ENCODE measurements at regions not wholly inside any gene's neighbourhood (a gene's known extent, or its start where the extent isn't known, plus 50 kb on each side); places are given as distances from the start of the nearest gene placed in this dataset.
"Not testable (repeated sequence)": the region's sequence is repeated elsewhere in the genome, so short reads cannot be mapped to it uniquely, and the experiment has no call there.

DNA sequence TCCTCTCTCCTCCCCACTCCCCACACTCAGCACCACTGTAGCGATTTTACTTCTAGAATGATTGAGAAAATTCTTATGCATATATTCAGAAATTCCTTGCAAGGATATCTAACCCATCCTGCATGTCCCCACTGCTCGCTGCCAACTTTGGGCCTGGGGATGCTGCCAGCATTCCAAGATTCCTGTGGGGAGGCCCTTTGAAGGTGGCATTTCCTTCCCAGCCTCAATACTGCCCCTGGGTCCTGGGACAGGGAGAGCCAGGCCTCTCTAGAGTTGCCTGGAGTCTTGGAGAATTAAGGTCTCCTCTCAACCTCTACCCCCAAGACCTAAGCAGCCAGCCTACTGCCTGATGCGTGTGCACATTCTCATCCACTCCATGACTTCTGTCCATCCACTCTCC, 303.5 kb downstream of the NEBL start:
- H3K4me3 ChIP-seq (ENCODE audit: low read depth, low read length), result no peak overlapping the region
- H3K27ac ChIP-seq (ENCODE audit: low read depth, low read length), result no peak overlapping the region
- H2AFZ ChIP-seq (ENCODE audit: low read length, unreplicated experiment), result no peak overlapping the region
- peaks cover 3% of the 10 kb centered on the region for H3K4me1 ChIP-seq (ENCODE audit: control insufficient read depth, insufficient read depth, low read length, unreplicated experiment)
- no peaks in the 10 kb centered on the region for H3K27me3 ChIP-seq (ENCODE audit: insufficient read depth, low read length)
- H3K36me3 ChIP-seq (ENCODE audit: insufficient read depth, low read length), result no peaks in the 10 kb centered on the region
- H3K79me2 ChIP-seq (ENCODE audit: control insufficient read depth, insufficient read depth, low read length, unreplicated experiment), result no peaks in the 10 kb centered on the region

DNA sequence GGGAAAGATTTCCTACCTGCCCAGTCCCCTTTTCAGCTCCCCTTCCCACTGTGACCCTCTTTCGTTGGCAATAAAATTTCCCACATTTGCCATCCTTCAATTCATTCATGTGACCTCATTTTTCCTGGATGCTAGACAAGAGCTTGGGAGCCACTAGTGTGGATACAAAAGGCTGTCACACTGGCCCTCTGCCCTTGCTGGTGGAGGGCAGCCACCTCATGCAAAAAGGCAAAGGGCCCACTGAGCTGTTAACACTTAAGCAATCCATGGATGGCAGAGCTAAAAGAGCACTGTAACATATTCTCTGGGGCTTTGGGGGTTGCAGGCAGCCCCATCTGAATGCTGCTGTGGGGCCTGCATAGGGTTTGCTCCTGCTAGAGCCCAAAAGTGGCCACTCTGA, 315.1 kb downstream of the NEBL start:
- H3K4me1 ChIP-seq (ENCODE audit: control insufficient read depth, insufficient read depth, low read length, unreplicated experiment), result no peaks in the 10 kb centered on the region
- no peaks in the 10 kb centered on the region for H3K36me3 ChIP-seq (ENCODE audit: insufficient read depth, low read length)
- no peak overlapping the region for H3K4me3 ChIP-seq (ENCODE audit: low read depth, low read length)
- no peaks in the 10 kb centered on the region for H3K27me3 ChIP-seq (ENCODE audit: insufficient read depth, low read length)
- no peak overlapping the region for H2AFZ ChIP-seq (ENCODE audit: low read length, unreplicated experiment)
- no peak overlapping the region for H3K27ac ChIP-seq (ENCODE audit: low read depth, low read length)
- H3K79me2 ChIP-seq (ENCODE audit: control insufficient read depth, insufficient read depth, low read length, unreplicated experiment), result no peaks in the 10 kb centered on the region

DNA sequence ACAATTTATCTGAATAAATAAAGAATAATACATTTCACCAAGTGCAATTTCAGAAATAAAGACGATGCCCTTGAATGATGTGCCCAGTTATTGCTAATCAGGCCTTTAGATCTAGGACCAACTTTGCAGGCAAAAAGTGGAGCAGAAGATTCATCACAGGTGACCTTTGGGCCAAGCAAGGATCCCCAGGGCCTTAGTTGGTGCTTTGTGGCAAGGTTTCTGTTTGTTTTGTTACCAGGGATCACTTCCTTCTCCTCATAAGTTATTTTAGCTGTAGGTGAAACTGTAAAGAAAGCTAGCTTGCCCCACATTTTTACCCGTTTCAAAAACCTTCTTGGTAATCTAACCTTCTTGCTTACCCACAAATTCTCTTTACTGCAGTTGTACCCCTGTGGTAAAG, 323.2 kb downstream of the NEBL start:
- H3K4me3 ChIP-seq (ENCODE audit: low read depth, low read length), result no peak overlapping the region
- H3K79me2 ChIP-seq (ENCODE audit: control insufficient read depth, insufficient read depth, low read length, unreplicated experiment), result no peaks in the 10 kb centered on the region
- no peaks in the 10 kb centered on the region for H3K27me3 ChIP-seq (ENCODE audit: insufficient read depth, low read length)
- H3K36me3 ChIP-seq (ENCODE audit: insufficient read depth, low read length), result no peaks in the 10 kb centered on the region
- no peaks in the 10 kb centered on the region for H3K4me1 ChIP-seq (ENCODE audit: control insufficient read depth, insufficient read depth, low read length, unreplicated experiment)
- H3K27ac ChIP-seq (ENCODE audit: low read depth, low read length), result no peak overlapping the region
- H2AFZ ChIP-seq (ENCODE audit: low read length, unreplicated experiment), result no peak overlapping the region

DNA sequence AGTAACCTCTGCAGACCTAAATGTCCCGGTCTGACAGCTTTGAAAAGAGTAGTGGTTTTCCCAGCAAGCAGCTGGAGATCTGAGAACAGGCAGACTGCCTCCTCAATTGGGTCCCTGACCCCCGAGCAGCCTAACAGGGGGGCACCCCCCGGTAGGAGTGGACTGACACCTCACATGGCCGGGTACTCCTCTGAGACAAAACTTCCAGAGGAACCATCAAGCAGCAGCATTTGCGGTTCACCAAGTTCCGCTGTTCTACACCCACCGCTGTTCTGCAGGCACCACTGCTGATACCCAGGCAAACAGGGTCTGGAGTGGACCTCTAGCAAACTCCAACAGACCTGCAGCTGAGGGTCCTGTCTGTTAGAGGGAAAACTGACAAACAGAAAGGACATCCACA, 341.1 kb downstream of the NEBL start:
- not testable (repeated sequence) for H2AFZ ChIP-seq (ENCODE audit: low read length, unreplicated experiment); H3K27me3 ChIP-seq (ENCODE audit: insufficient read depth, low read length); H3K27ac ChIP-seq (ENCODE audit: low read depth, low read length); H3K4me1 ChIP-seq (ENCODE audit: control insufficient read depth, insufficient read depth, low read length, unreplicated experiment); H3K36me3 ChIP-seq (ENCODE audit: insufficient read depth, low read length); H3K4me3 ChIP-seq (ENCODE audit: low read depth, low read length); H3K79me2 ChIP-seq (ENCODE audit: control insufficient read depth, insufficient read depth, low read length, unreplicated experiment)

DNA sequence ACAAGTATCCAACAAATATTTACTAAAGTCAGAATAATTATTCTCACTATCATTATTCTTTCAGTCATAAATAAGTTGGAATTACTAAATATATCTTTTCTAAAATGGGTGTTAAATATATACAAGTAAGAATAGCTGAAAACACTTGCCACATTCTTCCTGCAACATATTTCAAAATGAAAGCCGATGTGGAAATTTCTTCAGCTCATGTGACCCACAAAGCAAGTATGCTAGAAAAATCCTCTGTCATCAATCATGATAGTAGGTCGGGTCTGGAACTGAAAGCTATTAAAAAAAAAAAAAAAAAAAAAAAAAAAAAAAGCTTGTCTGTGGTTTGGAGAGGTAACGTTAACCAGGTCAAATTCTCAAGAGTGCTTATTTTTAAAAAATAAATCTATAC, 344.7 kb downstream of the NEBL start:
- Histone ChIP-seq H3K79me2 (ENCODE audit: control insufficient read depth, insufficient read depth, low read length, unreplicated experiment) (no peaks in the 10 kb centered on the region), H3K36me3 (ENCODE audit: insufficient read depth, low read length) (no peaks in the 10 kb centered on the region), H2AFZ (ENCODE audit: low read length, unreplicated experiment) (no peak overlapping the region), H3K27me3 (ENCODE audit: insufficient read depth, low read length) (no peaks in the 10 kb centered on the region), H3K27ac (ENCODE audit: low read depth, low read length) (no peak overlapping the region), H3K4me1 (ENCODE audit: control insufficient read depth, insufficient read depth, low read length, unreplicated experiment) (no peaks in the 10 kb centered on the region), H3K4me3 (ENCODE audit: low read depth, low read length) (no peak overlapping the region)

DNA sequence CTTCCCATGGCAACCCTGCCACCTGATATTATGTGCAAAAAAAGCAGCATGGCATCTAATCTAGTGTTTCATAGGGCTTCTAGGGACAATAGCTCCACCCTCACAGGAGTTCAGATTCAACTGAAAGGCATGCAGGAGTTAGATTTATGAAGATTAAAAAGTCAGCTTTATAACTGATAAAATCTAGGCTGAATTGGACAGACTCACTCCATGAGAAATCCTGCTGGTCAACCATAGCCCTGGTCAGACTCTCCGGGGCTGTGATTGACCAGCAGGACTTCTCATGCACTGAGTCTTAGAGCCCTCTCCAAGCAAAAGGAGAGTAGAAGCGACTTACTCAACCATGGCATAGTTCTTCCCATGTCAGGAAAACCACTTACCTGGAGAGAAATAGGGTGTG, 345.4 kb downstream of the NEBL start:
- no peaks in the 10 kb centered on the region for H3K79me2 ChIP-seq (ENCODE audit: control insufficient read depth, insufficient read depth, low read length, unreplicated experiment)
- H3K27ac ChIP-seq (ENCODE audit: low read depth, low read length), result no peak overlapping the region
- no peak overlapping the region for H3K4me3 ChIP-seq (ENCODE audit: low read depth, low read length)
- no peaks in the 10 kb centered on the region for H3K4me1 ChIP-seq (ENCODE audit: control insufficient read depth, insufficient read depth, low read length, unreplicated experiment)
- no peaks in the 10 kb centered on the region for H3K36me3 ChIP-seq (ENCODE audit: insufficient read depth, low read length)
- no peaks in the 10 kb centered on the region for H3K27me3 ChIP-seq (ENCODE audit: insufficient read depth, low read length)
- H2AFZ ChIP-seq (ENCODE audit: low read length, unreplicated experiment), result no peak overlapping the region

DNA sequence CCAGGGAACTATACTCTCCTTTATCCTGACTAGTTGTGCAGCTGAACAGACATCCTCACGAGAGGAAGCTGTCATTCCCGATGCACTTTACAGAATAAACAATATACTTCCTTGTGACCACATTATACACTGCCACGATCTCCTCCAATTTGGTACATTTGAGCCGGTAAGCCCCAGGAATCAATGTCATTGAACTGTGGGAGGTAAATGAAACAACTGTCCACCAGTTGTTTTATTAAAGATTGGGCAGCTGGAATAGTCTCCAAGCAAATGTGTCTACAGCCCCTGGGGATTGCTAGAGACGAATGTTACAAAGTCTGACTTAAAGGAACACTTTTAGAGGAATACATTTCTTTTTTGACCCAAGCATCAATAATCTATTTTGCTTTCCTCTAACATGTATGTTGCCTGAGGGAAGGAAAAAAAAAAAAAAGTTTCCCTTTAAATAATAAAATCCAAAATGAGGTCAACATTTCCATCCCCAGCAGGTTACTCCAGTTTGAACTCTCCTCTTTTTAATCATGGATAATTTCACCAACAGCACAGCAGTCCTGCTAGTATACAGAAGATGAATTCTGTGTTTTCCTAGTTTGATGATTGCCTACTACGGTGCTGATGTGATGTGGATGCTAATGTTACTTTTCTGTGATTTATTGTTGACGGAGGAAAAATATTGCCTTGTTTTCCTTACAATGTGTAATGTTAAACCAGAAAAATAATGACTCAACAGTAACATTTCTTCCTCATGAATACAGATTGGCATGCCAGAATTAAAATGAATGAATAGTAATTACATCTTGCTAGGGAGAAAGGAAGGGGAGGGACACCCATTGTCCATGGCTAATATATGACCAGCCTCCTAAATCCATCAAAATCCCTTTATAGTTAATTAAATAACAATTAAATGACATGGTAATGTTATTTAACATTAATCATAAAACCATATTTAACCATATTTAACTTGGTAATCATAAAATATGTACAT, 360.9 kb downstream of the NEBL start:
- no peaks in the 10 kb centered on the region for H3K27me3 ChIP-seq (ENCODE audit: insufficient read depth, low read length)
- H3K4me1 ChIP-seq (ENCODE audit: control insufficient read depth, insufficient read depth, low read length, unreplicated experiment), result no peaks in the 10 kb centered on the region
- no peak overlapping the region for H3K27ac ChIP-seq (ENCODE audit: low read depth, low read length)
- no peak overlapping the region for H2AFZ ChIP-seq (ENCODE audit: low read length, unreplicated experiment)
- H3K36me3 ChIP-seq (ENCODE audit: insufficient read depth, low read length), result no peaks in the 10 kb centered on the region
- H3K79me2 ChIP-seq (ENCODE audit: control insufficient read depth, insufficient read depth, low read length, unreplicated experiment), result no peaks in the 10 kb centered on the region
- H3K4me3 ChIP-seq (ENCODE audit: low read depth, low read length), result no peak overlapping the region

DNA sequence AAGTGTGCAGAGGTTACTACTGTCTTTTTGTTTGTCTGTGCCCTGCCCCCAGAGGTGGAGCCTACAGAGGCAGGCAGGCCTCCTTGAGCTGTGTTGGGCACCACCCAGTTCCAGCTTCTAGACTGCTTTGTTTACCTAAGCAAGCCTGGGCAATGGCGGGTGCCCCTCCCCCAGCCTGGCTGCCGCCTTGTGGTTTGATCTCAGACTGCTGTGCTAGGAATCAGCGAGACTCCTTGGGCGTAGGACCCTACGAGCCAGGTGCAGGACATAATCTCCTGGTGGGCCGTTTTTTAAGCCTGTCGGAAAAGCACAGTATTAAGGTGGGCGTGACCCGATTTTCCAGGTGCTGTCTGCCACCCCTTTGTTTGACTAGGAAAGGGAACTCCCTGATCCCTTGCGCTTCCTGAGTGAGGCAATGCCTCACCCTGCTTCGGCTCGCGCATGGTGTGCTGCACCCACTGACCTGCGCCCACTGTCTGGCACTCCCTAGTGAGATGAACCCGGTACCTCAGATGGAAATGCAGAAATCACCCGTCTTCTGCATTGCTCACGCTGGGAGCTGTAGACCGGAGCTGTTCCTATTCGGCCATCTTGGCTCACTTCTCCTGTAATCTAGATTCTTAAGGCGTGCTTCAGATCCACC, 365.7 kb downstream of the NEBL start:
- H3K27ac ChIP-seq (ENCODE audit: low read depth, low read length); H3K4me1 ChIP-seq (ENCODE audit: control insufficient read depth, insufficient read depth, low read length, unreplicated experiment); H3K36me3 ChIP-seq (ENCODE audit: insufficient read depth, low read length); H3K4me3 ChIP-seq (ENCODE audit: low read depth, low read length); H3K27me3 ChIP-seq (ENCODE audit: insufficient read depth, low read length); H3K79me2 ChIP-seq (ENCODE audit: control insufficient read depth, insufficient read depth, low read length, unreplicated experiment); H2AFZ ChIP-seq (ENCODE audit: low read length, unreplicated experiment): not testable (repeated sequence)

DNA sequence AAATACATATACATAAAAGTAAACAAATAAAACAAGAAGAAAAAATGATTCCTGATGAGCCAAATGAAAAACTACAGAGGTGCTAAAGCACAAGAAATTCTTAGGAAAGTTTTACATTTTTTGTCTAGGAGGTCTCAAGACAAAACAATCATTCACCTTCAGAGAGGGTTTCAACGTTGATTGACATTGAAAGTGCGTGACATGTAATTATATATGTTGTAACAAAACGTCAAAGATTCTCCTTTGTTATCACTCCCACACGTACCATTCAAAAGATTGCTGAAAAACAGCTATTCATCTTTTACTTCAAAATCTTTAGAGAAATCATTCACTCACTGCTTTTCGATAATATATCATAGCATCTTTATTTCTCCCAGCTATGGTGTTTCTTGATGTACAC, 375.9 kb downstream of the NEBL start:
- Histone ChIP-seq H2AFZ (ENCODE audit: low read length, unreplicated experiment) (no peak overlapping the region), H3K36me3 (ENCODE audit: insufficient read depth, low read length) (no peaks in the 10 kb centered on the region), H3K4me1 (ENCODE audit: control insufficient read depth, insufficient read depth, low read length, unreplicated experiment) (no peaks in the 10 kb centered on the region), H3K79me2 (ENCODE audit: control insufficient read depth, insufficient read depth, low read length, unreplicated experiment) (no peaks in the 10 kb centered on the region), H3K27me3 (ENCODE audit: insufficient read depth, low read length) (no peaks in the 10 kb centered on the region), H3K27ac (ENCODE audit: low read depth, low read length) (no peak overlapping the region), H3K4me3 (ENCODE audit: low read depth, low read length) (no peak overlapping the region)

DNA sequence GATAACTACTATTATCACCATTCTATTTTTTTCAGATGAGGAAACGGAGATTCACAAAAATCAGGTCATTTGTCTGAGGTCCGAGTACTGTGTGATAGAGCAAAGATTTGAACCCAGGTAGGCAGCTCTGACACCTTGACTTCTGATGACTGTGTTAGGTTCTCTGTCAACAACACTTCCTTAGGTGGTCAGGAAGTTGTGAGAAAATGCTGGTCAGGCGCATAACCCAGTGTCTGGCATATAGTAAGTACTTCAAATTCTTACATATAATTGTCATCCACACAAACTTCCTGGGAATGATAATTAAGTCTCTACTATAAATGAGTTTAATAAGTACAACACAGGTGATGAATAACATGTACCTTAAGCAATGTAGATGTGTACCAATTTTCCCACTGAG, 381.5 kb downstream of the NEBL start:
- no peak overlapping the region for H3K4me3 ChIP-seq (ENCODE audit: low read depth, low read length)
- H3K36me3 ChIP-seq (ENCODE audit: insufficient read depth, low read length), result no peaks in the 10 kb centered on the region
- no peaks in the 10 kb centered on the region for H3K4me1 ChIP-seq (ENCODE audit: control insufficient read depth, insufficient read depth, low read length, unreplicated experiment)
- no peak overlapping the region for H2AFZ ChIP-seq (ENCODE audit: low read length, unreplicated experiment)
- no peaks in the 10 kb centered on the region for H3K27me3 ChIP-seq (ENCODE audit: insufficient read depth, low read length)
- no peaks in the 10 kb centered on the region for H3K79me2 ChIP-seq (ENCODE audit: control insufficient read depth, insufficient read depth, low read length, unreplicated experiment)
- no peak overlapping the region for H3K27ac ChIP-seq (ENCODE audit: low read depth, low read length)

DNA sequence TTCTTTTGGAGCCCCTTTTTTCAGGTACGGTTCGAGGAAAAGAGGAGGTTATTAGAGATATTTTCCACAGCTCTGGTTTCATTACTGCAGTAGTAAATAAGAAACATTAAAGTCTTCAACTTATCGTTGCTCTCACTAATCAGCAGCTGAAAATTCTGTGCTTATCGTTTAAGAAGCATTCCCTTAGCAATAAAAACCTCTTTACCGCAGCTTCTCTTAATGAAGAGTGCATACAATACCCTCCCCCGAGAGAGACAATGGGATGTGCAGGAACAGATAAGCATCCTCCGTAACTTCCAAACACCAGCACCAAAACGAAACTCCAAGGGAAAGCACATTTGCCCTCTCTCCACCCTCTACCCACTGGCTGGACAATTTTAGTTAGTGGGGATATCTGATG, 384.5 kb downstream of the NEBL start:
- no peaks in the 10 kb centered on the region for H3K36me3 ChIP-seq (ENCODE audit: insufficient read depth, low read length)
- no peak overlapping the region for H3K27ac ChIP-seq (ENCODE audit: low read depth, low read length)
- H2AFZ ChIP-seq (ENCODE audit: low read length, unreplicated experiment), result no peak overlapping the region
- no peak overlapping the region for H3K4me3 ChIP-seq (ENCODE audit: low read depth, low read length)
- no peaks in the 10 kb centered on the region for H3K4me1 ChIP-seq (ENCODE audit: control insufficient read depth, insufficient read depth, low read length, unreplicated experiment)
- no peaks in the 10 kb centered on the region for H3K27me3 ChIP-seq (ENCODE audit: insufficient read depth, low read length)
- no peaks in the 10 kb centered on the region for H3K79me2 ChIP-seq (ENCODE audit: control insufficient read depth, insufficient read depth, low read length, unreplicated experiment)

Measured in ACC112 (cell line).